DOHH2 (cell line): ENCODE measurements at regions not wholly inside any gene's neighbourhood (a gene's known extent, or its start where the extent isn't known, plus 50 kb on each side); places are given as distances from the start of the nearest gene placed in this dataset.

ENCODE experiments used
- H3F3A ChIP-seq: fragments of 200-600 bp; sonication (generic), shearing (Covaris generic); 2 replicates; pipeline ENCODE4 v1.6.0; 2016; ENCODE audit warnings: antibody characterized with exemption, mild to moderate bottlenecking; ENCODE audit not compliant: control insufficient read depth, insufficient read depth
- H3K27ac ChIP-seq: fragments of 200-600 bp; sonication (generic); 2 replicates; pipeline ENCODE4 v1.5.1; 2014; ENCODE audit warnings: low read depth, mild to moderate bottlenecking, low read length, moderate library complexity
- H3K27me3 ChIP-seq: fragments of 200-600 bp; sonication (generic); 2 replicates; pipeline ENCODE4 v1.6.1; 2014; ENCODE audit warnings: mild to moderate bottlenecking, low read length, mixed read lengths; ENCODE audit not compliant: control insufficient read depth
- H3K36me3 ChIP-seq: fragments of 200-600 bp; sonication (generic); 2 replicates; pipeline ENCODE4 v1.6.1; 2014; ENCODE audit warnings: mild to moderate bottlenecking, low read length, moderate library complexity, mixed read lengths; ENCODE audit not compliant: control insufficient read depth
- H3K4me1 ChIP-seq: fragments of 200-600 bp; sonication (generic); 2 replicates; pipeline ENCODE4 v1.6.1; 2014; ENCODE audit warnings: mild to moderate bottlenecking, low read length, mixed read lengths; ENCODE audit not compliant: control insufficient read depth
- H3K4me2 ChIP-seq: fragments of 200-600 bp; sonication (generic); 2 replicates; pipeline ENCODE4 v1.6.0; 2014; ENCODE audit warnings: mild to moderate bottlenecking, low read length, moderate library complexity
- H3K4me3 ChIP-seq: fragments of 200-600 bp; sonication (generic); 2 replicates; pipeline ENCODE4 v1.5.1; 2014; ENCODE audit warnings: mild to moderate bottlenecking, low read length, mixed read lengths
- H3K79me2 ChIP-seq: fragments of 200-600 bp; sonication (generic); 2 replicates; pipeline ENCODE4 v1.6.1; 2014; ENCODE audit warnings: mild to moderate bottlenecking, low read length, mixed read lengths; ENCODE audit not compliant: control insufficient read depth
- H3K9me2 ChIP-seq: fragments of 200-600 bp; sonication (generic); replicated peaks from 2 replicates; pipeline ENCODE4 v1.6.1; 2014; ENCODE audit warnings: mild to moderate bottlenecking, low read length, mixed read lengths; ENCODE audit not compliant: control insufficient read depth
- H3K9me3 ChIP-seq: fragments of 200-600 bp; sonication (generic); 2 replicates; pipeline ENCODE4 v1.6.1; 2014; ENCODE audit warnings: antibody characterized with exemption, low read length, mixed read lengths; ENCODE audit not compliant: control insufficient read depth, insufficient read depth
- H4K20me1 ChIP-seq: fragments of 200-600 bp; sonication (generic); 2 replicates; pipeline ENCODE4 v1.6.0; 2014; ENCODE audit warnings: low read depth, mild to moderate bottlenecking, antibody characterized with exemption, low read length, moderate library complexity; ENCODE audit not compliant: control insufficient read depth, insufficient read depth
- EZH2phosphoT487 ChIP-seq: fragments of 200-600 bp; sonication (generic); IDR thresholded peaks from 2 replicates; pipeline ENCODE4 v1.6.1; 2017; ENCODE audit warnings: borderline replicate concordance, mild to moderate bottlenecking, antibody characterized with exemption, low read length, moderate library complexity, mixed read lengths
- TF ChIP-seq, protein P1 (sequence below): fragments of 200-600 bp; sonication (generic); IDR thresholded peaks from one replicate; pipeline ENCODE4 v1.5.1; 2014; ENCODE audit warnings: antibody characterized with exemption, mild to moderate bottlenecking, low read depth, low read length; ENCODE audit not compliant: poor library complexity, severe bottlenecking

DNA sequence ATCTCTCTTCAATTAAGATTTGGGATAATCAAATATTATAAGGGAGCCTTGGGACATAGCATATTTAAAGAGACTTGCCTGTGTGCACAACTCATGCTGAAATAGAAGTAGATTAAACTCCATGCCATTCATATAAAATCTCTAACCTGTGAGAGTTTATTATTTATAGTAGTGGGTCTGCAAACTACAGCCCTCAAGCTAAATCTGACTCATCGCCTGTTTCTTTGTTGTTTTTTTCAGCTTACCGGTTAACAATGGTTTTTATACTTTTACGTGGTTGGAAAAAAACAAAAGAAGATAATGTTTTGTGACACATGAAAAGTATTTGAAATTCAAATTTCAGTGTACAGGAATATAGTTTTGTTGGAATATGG lies 61.9 kb upstream of the GHR start:
- Histone ChIP-seq H3K4me3 (no peak overlapping the region), H3K27ac (no peak overlapping the region)

GRCh38 chr5:42366051-42366450 lies 57.2 kb upstream of the GHR start:
- Histone ChIP-seq H3K36me3 (no peaks in the 10 kb centered on the region), H3K9me2 (no peaks in the 10 kb centered on the region; the same call in 1 of the 2 replicates), H3K4me1 (no peaks in the 10 kb centered on the region), H3K27ac (no peak overlapping the region), H3K79me2 (no peaks in the 10 kb centered on the region), H3F3A (no peaks in the 10 kb centered on the region), H4K20me1 (no peaks in the 10 kb centered on the region), H3K4me2 (no peak overlapping the region), H3K27me3 (no peaks in the 10 kb centered on the region), H3K9me3 (no peaks in the 10 kb centered on the region), H3K4me3 (no peak overlapping the region)
- TF ChIP-seq, protein P1, sequence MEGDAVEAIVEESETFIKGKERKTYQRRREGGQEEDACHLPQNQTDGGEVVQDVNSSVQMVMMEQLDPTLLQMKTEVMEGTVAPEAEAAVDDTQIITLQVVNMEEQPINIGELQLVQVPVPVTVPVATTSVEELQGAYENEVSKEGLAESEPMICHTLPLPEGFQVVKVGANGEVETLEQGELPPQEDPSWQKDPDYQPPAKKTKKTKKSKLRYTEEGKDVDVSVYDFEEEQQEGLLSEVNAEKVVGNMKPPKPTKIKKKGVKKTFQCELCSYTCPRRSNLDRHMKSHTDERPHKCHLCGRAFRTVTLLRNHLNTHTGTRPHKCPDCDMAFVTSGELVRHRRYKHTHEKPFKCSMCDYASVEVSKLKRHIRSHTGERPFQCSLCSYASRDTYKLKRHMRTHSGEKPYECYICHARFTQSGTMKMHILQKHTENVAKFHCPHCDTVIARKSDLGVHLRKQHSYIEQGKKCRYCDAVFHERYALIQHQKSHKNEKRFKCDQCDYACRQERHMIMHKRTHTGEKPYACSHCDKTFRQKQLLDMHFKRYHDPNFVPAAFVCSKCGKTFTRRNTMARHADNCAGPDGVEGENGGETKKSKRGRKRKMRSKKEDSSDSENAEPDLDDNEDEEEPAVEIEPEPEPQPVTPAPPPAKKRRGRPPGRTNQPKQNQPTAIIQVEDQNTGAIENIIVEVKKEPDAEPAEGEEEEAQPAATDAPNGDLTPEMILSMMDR: no peak
- TF ChIP-seq EZH2phosphoT487: no peak

More for the DNA sequence above, 61.9 kb upstream of the GHR start:
- no peaks in the 10 kb centered on the region for H3K79me2 ChIP-seq
- H3F3A ChIP-seq: no peaks in the 10 kb centered on the region
- no peak overlapping the region for H3K4me2 ChIP-seq
- H3K9me3 ChIP-seq: no peaks in the 10 kb centered on the region
- H3K9me2 ChIP-seq: no peaks in the 10 kb centered on the region
- TF ChIP-seq EZH2phosphoT487: no peak
- TF ChIP-seq, protein P1: no peak
- no peaks in the 10 kb centered on the region for H3K27me3 ChIP-seq
- no peaks in the 10 kb centered on the region for H3K36me3 ChIP-seq
- H3K4me1 ChIP-seq: no peaks in the 10 kb centered on the region
- H4K20me1 ChIP-seq: no peaks in the 10 kb centered on the region
